Epithelial cell of proximal tubule (primary cell): ENCODE measurements at regions not wholly inside any gene's neighbourhood (a gene's known extent, or its start where the extent isn't known, plus 50 kb on each side); places are given as distances from the start of the nearest gene placed in this dataset.

Source experiments
- DNase-seq: peaks from one replicate; pipeline ENCODE4 v3.0.0-alpha.2; 2011; ENCODE audit warnings: low read depth
- H3K4me3 ChIP-seq: 2 replicates; pipeline ENCODE4 v1.5.1; 2011; ENCODE audit warnings: low read depth, mild to moderate bottlenecking, low read length
- CTCF ChIP-seq: conservative IDR thresholded peaks from 2 replicates; pipeline ENCODE4 v1.5.1; 2012; ENCODE audit warnings: low read depth, mild to moderate bottlenecking, low read length

GRCh38 chr1:239718997-239719628 is 332.7 kb downstream of the CHRM3 start:
- no peak for DNase-seq
- no peak overlapping the region for H3K4me3 ChIP-seq
- TF ChIP-seq CTCF: no peak

GRCh38 chr1:239719642-239720258 is 333.4 kb downstream of the CHRM3 start:
- TF ChIP-seq CTCF: no peak
- no peak for DNase-seq
- no peak overlapping the region for H3K4me3 ChIP-seq

- TF ChIP-seq CTCF: no peak
- no peak for DNase-seq
- H3K4me3 ChIP-seq: no peak overlapping the region
These were observed 335.7 kb downstream of the CHRM3 start for GRCh38 chr1:239722035-239722434.

- TF ChIP-seq CTCF: no peak
- DNase-seq: no peak
- no peak overlapping the region for H3K4me3 ChIP-seq
These were observed 337.5 kb downstream of the CHRM3 start for GRCh38 chr1:239723776-239724367.

- DNase-seq: no peak
- H3K4me3 ChIP-seq: no peak overlapping the region
- no peak for TF ChIP-seq CTCF
These were observed 339.0 kb downstream of the CHRM3 start for GRCh38 chr1:239725371-239725770.

GRCh38 chr1:239725933-239726332 is 339.6 kb downstream of the CHRM3 start:
- no peak overlapping the region for H3K4me3 ChIP-seq
- TF ChIP-seq CTCF: no peak
- DNase-seq: no peak

GRCh38 chr1:239730378-239730777 is 344.0 kb downstream of the CHRM3 start:
- DNase-seq: no peak
- TF ChIP-seq CTCF: no peak
- H3K4me3 ChIP-seq: no peak overlapping the region
